Prostate gland (tissue), 2 donors: ENCODE measurements at regions not wholly inside any gene's neighbourhood (a gene's known extent, or its start where the extent isn't known, plus 50 kb on each side); places are given as distances from the start of the nearest gene placed in this dataset.

Experiments
- POLR2A ChIP-seq: fragments of 450-650 bp; IDR thresholded peaks from one replicate; pipeline ENCODE4 v1.6.1; 2016; ENCODE audit warnings: antibody characterized with exemption, mild to moderate bottlenecking
- POLR2AphosphoS5 ChIP-seq: sonication (generic); formaldehyde crosslinking; IDR thresholded peaks from one replicate; pipeline ENCODE4 v1.6.1; 2017; ENCODE audit warnings: antibody characterized with exemption
- TF ChIP-seq, protein P1 (sequence below), 4 experiments: fragments of 200-600 bp in 2 of 4; fragments of 450-650 bp in 2 of 4; sonication (generic) in 2 of 4; IDR thresholded peaks; 1 replicate in 3 of 4; 2 replicates in 1 of 4; pipeline ENCODE4 v1.5.1; 2016 to 2019; ENCODE audit warnings: antibody characterized with exemption in 4 of 4, mild to moderate bottlenecking in 2 of 4, moderate library complexity in 2 of 4

DNA sequence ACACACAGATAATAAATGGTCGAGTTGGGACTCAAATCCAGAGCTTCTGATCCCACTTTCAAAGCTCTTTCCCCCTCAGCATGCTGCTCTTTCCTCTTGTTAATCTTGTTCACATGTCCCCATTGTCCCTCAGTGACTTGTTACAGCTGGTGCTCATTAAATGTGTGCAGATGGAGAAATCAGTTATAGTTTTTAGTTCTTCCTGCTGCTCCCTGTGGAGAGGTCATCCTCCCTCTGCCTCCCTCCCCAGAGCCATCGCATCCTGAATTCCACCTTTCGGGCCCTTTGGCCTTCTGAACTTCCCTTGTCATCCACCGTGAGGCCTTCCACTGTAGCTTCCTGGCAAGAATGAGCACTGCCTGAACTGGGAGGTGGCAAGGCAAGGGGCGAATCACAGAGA is 179.6 kb downstream of the WSCD1 start:
- TF ChIP-seq, protein P1, sequence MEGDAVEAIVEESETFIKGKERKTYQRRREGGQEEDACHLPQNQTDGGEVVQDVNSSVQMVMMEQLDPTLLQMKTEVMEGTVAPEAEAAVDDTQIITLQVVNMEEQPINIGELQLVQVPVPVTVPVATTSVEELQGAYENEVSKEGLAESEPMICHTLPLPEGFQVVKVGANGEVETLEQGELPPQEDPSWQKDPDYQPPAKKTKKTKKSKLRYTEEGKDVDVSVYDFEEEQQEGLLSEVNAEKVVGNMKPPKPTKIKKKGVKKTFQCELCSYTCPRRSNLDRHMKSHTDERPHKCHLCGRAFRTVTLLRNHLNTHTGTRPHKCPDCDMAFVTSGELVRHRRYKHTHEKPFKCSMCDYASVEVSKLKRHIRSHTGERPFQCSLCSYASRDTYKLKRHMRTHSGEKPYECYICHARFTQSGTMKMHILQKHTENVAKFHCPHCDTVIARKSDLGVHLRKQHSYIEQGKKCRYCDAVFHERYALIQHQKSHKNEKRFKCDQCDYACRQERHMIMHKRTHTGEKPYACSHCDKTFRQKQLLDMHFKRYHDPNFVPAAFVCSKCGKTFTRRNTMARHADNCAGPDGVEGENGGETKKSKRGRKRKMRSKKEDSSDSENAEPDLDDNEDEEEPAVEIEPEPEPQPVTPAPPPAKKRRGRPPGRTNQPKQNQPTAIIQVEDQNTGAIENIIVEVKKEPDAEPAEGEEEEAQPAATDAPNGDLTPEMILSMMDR (IDR thresholded peaks at IDR 0.05): no peak
- TF ChIP-seq POLR2A (no peak), POLR2AphosphoS5 (no peak)
